GM12891 (cell line): ENCODE measurements at regions not wholly inside any gene's neighbourhood (a gene's known extent, or its start where the extent isn't known, plus 50 kb on each side); places are given as distances from the start of the nearest gene placed in this dataset.

Experiments
- PAX5 ChIP-seq: IDR thresholded peaks from 2 replicates; pipeline ENCODE4 v1.6.1; 2011; ENCODE audit warnings: low read length, moderate library complexity, mild to moderate bottlenecking; ENCODE audit not compliant: insufficient read depth, severe bottlenecking
- POLR2A ChIP-seq: IDR thresholded peaks from 2 replicates; pipeline ENCODE4 v1.6.1; 2011; ENCODE audit warnings: low read depth, low read length, control low read depth
- POLR2AphosphoS5 ChIP-seq: IDR thresholded peaks from 2 replicates; pipeline ENCODE4 v1.6.1; 2011; ENCODE audit warnings: low read depth, low read length, control low read depth
- POU2F2 ChIP-seq: IDR thresholded peaks from 2 replicates; pipeline ENCODE4 v1.6.1; 2011; ENCODE audit warnings: low read depth, mild to moderate bottlenecking, control low read depth, low read length, moderate library complexity
- SPI1 ChIP-seq: IDR thresholded peaks from 2 replicates; pipeline ENCODE4 v1.6.1; 2011; ENCODE audit warnings: low read depth, low read length, control low read depth
- TAF1 ChIP-seq: IDR thresholded peaks from 2 replicates; pipeline ENCODE4 v1.6.1; 2011; ENCODE audit warnings: low read depth, low read length, control low read depth

DNA sequence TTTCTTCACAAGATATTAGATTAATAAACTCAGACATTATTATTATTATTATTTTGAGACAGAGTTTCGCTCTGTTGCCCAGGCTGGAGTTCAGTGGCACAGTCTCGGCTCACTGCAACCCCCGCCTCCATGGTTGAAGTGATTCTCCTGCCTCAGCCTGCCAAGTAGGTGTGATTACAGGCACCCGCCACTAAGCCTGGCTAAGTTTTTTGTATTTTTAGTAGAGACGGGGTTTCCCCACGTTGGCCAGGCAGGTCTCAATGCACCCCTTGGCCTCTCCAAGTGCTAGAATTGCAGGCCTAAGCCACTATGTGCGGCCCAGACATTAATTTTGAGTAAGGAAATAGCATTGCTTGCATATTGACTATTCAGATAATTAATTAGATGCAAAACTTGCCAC is 554.9 kb upstream of the LRFN5 start:
- TF ChIP-seq POLR2A (no peak), POLR2AphosphoS5 (no peak), TAF1 (no peak), SPI1 (no peak), POU2F2 (no peak), PAX5 (no peak)
